ENCODE measurements at regions not wholly inside any gene's neighbourhood (a gene's known extent, or its start where the extent isn't known, plus 50 kb on each side); places are given as distances from the start of the nearest gene placed in this dataset.

DNA sequence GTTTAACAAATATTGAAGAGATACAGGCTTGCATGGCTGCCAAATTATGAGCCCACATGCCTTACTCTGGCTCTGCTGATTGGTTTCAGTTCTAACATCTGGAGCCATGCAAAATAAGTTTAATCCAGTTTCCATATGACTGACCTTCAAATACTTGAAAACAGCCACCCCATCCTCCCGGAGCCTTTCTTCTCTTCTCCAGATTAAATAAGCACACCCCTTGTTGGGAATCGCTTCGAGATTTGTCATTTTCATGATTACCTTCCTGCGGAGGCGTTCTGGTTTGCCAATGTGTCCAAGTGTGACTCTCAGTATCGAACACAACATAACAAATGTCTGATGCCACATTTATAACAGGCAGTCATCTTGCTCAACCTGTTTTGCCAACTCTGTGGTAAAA, 101.6 kb upstream of the JADE1 start:
- intact Hi-C loops (cut with micrococcal nuclease) (no loop called here), dilution Hi-C loops (cut with HindIII; ENCODE audit: low sequenced_read_pairs, unreplicated experiment) (no loop called here), in situ Hi-C loops (cut with MboI; ENCODE audit: low sequenced_read_pairs) (no loop called here)
- CTCF ChIA-PET, result interaction anchor here (0.5 to 0.6 kb wide), 4 partner anchors 14 to 142 kb away, joined by 3 to 5 read pairs (median 4); no protein-coding TSS in a partner anchor
- no peak overlapping the region for H3K9ac ChIP-seq (ENCODE audit: low read depth, low read length)
- H3K27ac ChIP-seq (ENCODE audit: insufficient read depth, low read length), result no peak overlapping the region
- H3K4me3 ChIP-seq (ENCODE audit: insufficient read depth, low read depth, low read length), result no peak overlapping the region
- H2BK5ac ChIP-seq (ENCODE audit: low read depth, low read length, poor library complexity, severe bottlenecking), result no peak overlapping the region
- H2BK120ac ChIP-seq (ENCODE audit: low read depth, low read length), result no peak overlapping the region
- no peak for TF ChIP-seq CEBPB (IDR thresholded peaks at IDR 0.05; ENCODE audit: low read depth, low read length)
- no peak for TF ChIP-seq FOS (IDR thresholded peaks at IDR 0.05; ENCODE audit: low read depth, low read length)
- TF ChIP-seq POLR2A (IDR thresholded peaks at IDR 0.05; ENCODE audit: low read depth, low read length), result no peak
- TF ChIP-seq RFX5 (IDR thresholded peaks at IDR 0.05; ENCODE audit: low read depth, low read length), result no peak
- TF ChIP-seq RCOR1 (IDR thresholded peaks at IDR 0.05; ENCODE audit: insufficient replicate concordance, low read length), result no peak
- TF ChIP-seq ELK1 (IDR thresholded peaks at IDR 0.05; ENCODE audit: borderline replicate concordance, low read depth, low read length), result no peak
- TF ChIP-seq MAZ (IDR thresholded peaks at IDR 0.05; ENCODE audit: borderline replicate concordance, low read depth, low read length), result no peak
- TF ChIP-seq BHLHE40 (IDR thresholded peaks at IDR 0.05; ENCODE audit: low read depth, low read length), result no peak
- no peak for TF ChIP-seq CHD1 (IDR thresholded peaks at IDR 0.05; ENCODE audit: low read depth, low read length)
- TF ChIP-seq MXI1 (IDR thresholded peaks at IDR 0.05; ENCODE audit: borderline replicate concordance, low read depth, low read length), result no peak
- TF ChIP-seq SMC3 (IDR thresholded peaks at IDR 0.05; ENCODE audit: low read depth, low read length), result no peak
- TF ChIP-seq USF2 (IDR thresholded peaks at IDR 0.05; ENCODE audit: low read depth, low read length), result no peak
- TF ChIP-seq, protein P1, sequence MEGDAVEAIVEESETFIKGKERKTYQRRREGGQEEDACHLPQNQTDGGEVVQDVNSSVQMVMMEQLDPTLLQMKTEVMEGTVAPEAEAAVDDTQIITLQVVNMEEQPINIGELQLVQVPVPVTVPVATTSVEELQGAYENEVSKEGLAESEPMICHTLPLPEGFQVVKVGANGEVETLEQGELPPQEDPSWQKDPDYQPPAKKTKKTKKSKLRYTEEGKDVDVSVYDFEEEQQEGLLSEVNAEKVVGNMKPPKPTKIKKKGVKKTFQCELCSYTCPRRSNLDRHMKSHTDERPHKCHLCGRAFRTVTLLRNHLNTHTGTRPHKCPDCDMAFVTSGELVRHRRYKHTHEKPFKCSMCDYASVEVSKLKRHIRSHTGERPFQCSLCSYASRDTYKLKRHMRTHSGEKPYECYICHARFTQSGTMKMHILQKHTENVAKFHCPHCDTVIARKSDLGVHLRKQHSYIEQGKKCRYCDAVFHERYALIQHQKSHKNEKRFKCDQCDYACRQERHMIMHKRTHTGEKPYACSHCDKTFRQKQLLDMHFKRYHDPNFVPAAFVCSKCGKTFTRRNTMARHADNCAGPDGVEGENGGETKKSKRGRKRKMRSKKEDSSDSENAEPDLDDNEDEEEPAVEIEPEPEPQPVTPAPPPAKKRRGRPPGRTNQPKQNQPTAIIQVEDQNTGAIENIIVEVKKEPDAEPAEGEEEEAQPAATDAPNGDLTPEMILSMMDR (conservative IDR thresholded peaks at IDR 0.05; ENCODE audit: low read depth, low read length), result no peak
- TF ChIP-seq RAD21 (IDR thresholded peaks at IDR 0.05; ENCODE audit: low read length), result no peak
- no peak for TF ChIP-seq MAFK (IDR thresholded peaks at IDR 0.05; ENCODE audit: low read depth, low read length)
- no peak for TF ChIP-seq NFE2L2 (IDR thresholded peaks at IDR 0.05; ENCODE audit: low read depth, low read length)
- H3K14ac ChIP-seq (replicated peaks; ENCODE audit: low read depth, low read length), result no peak overlapping the region
- no peaks in the 10 kb centered on the region for H3K9me1 ChIP-seq (ENCODE audit: insufficient read depth, low read length)
- no peak overlapping the region for H3K23ac ChIP-seq (ENCODE audit: low read depth, low read length)
- no peak overlapping the region for H2BK15ac ChIP-seq (ENCODE audit: low read depth, low read length)
- POLR2A ChIA-PET (ENCODE audit: unreplicated experiment), result no interaction called here
- WGBS, 2 experiments (ENCODE audit: extremely low coverage in 2 of 2, insufficient read length in 1 of 2), result 50% methylated on average over 1 of the region's 6 CpGs; no CpG with 5 or more reads in 1 of the 2 experiments
- no peak overlapping the region for H2AK9ac ChIP-seq (replicated peaks; ENCODE audit: low read depth, low read length, poor library complexity)
- no peaks in the 10 kb centered on the region for H4K20me1 ChIP-seq (ENCODE audit: insufficient read depth, low read length)
- no TSS peak for BruUV-seq (replicated peaks)
- H3K18ac ChIP-seq (ENCODE audit: low read depth, low read length), result no peak overlapping the region
- no peaks in the 10 kb centered on the region for H3K79me1 ChIP-seq (ENCODE audit: low read depth in 1 of 2, low read length in 2 of 2)
- no peak overlapping the region for H3K56ac ChIP-seq (ENCODE audit: extremely low read depth, insufficient read depth, low read length)
- no peaks in the 10 kb centered on the region; the same call in 1 of the 2 replicates for H3K4me1 ChIP-seq (ENCODE audit: control insufficient read depth, insufficient read depth, low read length)
- no peak overlapping the region for H4K8ac ChIP-seq (ENCODE audit: low read depth in 2 of 2, low read length in 2 of 2)
- DNase-seq (peak; percentile 25), ATAC-seq (ENCODE audit: low read depth) (peak; percentile 42; the same call in 1 of the 2 replicates)
- no peak overlapping the region for H3K4ac ChIP-seq (ENCODE audit: low read depth, low read length)
- H2BK20ac ChIP-seq (ENCODE audit: low read depth, low read length), result no peak overlapping the region
- no peak overlapping the region for H2AK5ac ChIP-seq (ENCODE audit: low read depth, low read length)
- H4K5ac ChIP-seq (ENCODE audit: low read depth, low read length), result no peak overlapping the region
- no peaks in the 10 kb centered on the region for H3K9me3 ChIP-seq (ENCODE audit: control insufficient read depth, insufficient read depth, low read length)
- no peaks in the 10 kb centered on the region for H3K27me3 ChIP-seq (ENCODE audit: control insufficient read depth, insufficient read depth, low read length)
- no peak overlapping the region for H3K4me2 ChIP-seq (ENCODE audit: low read depth, low read length)
- no peaks in the 10 kb centered on the region for H3K36me3 ChIP-seq (ENCODE audit: control insufficient read depth, insufficient read depth, low read length)
- H2AFZ ChIP-seq (replicated peaks; ENCODE audit: low read length, poor library complexity), result no peak overlapping the region
- H4K91ac ChIP-seq (ENCODE audit: insufficient read depth, low read depth, low read length), result no peak overlapping the region

Data from IMR-90 (cell line).